ENCODE measurements at regions not wholly inside any gene's neighbourhood (a gene's known extent, or its start where the extent isn't known, plus 50 kb on each side); places are given as distances from the start of the nearest gene placed in this dataset.

DNA sequence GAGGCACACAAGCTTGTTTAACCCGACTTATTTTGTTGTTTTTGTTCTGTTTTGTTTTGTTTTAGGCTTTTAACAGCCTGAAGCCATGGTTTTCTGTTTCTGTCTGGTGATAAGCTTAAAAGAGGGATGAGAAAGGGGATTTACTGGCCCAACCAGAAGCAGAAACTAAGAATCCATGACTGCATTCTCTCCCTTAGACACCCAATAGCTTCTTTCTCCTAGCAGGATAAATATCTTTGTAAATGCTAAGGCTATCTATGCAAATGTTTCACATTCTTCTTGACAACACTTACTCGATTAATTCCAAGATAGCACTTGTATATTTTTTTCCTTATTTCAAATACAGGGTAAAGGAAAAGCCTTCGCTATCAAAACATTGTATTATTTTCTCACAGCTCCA, 53.7 kb upstream of the SMAD1 start:
- DNase-seq: no peak

DNA sequence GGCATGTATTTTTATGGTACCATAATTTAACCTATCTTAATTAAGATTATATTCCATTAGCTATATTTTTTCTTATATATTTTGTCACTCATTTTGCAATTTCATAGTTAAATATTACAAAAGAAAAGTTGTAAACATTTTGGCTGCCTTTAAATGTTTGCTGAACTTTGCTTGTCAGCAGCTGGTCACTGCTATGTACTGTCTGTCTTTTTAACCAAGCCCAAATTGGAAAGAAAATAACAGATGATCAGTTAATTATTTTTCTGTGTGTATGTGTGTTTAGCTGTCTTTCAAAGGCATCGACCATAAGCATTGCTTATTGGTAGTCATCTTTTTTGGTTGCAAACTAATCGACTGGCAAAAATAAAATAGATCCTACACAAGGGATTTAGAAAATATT, 54.4 kb upstream of the SMAD1 start:
- no peak for DNase-seq

GRCh38 chr4:145423017-145423708, 58.5 kb upstream of the SMAD1 start:
- no peak for DNase-seq

- no peak for DNase-seq
These were observed 60.9 kb upstream of the SMAD1 start for GRCh38 chr4:145420595-145421214.

DNA sequence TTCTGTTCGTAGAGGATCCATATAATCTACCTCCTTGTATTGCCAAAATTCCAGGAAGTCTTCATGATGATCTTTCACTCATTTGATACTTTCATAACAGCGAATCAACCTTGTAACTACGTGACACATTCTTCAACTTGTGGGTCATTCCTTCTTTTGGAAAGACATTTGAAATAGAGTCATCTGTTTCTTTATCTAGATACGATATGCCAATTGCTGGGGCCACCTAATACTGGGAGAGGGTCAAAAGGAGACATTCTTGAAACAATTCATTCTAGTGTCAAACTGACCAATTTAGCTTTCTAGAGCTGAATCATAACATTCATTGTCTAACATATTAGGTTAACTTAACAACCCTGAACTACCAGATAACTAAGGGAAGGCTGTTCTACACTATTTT, 62.9 kb upstream of the SMAD1 start:
- no peak for DNase-seq

DNA sequence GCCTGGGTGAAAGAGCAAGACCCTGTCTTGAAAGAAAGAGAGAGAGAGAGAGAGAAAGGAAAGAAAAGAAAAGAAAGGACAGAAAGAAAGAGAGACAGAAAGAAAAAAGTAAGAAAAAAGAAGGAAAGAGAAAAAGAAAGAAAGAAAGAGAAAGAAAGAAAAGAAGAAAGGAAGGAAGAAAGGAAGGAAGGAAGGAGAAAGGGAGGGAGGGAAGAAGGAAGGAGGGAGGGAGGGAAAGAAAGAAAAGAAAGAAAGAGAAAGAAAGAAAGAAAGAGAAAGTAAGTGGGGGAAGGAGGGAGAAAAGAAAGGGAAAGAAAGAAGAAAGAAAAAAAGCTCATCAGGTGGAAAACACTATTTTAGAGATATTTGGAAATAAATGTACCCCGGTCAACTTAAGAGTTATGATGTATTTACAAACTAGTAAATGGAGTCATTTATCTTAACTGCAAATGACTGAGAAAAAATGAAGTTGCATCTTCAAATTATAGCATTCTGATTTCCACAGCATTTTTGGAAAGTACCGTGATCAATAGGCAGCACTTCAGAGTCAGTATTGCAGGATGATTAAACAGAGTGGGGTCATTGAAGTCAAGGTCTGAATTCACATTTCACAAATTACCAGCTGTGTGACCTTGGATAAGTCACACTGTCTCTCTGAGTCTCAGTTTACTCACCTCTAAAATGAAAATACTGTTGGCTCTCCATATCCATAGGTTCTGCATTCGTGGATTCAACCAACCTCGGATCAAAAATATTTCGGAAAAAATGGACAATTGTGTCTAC, 64.1 kb upstream of the SMAD1 start:
- DNase-seq: no peak

GRCh38 chr4:145414841-145415240, 66.8 kb upstream of the SMAD1 start:
- DNase-seq: no peak

DNA sequence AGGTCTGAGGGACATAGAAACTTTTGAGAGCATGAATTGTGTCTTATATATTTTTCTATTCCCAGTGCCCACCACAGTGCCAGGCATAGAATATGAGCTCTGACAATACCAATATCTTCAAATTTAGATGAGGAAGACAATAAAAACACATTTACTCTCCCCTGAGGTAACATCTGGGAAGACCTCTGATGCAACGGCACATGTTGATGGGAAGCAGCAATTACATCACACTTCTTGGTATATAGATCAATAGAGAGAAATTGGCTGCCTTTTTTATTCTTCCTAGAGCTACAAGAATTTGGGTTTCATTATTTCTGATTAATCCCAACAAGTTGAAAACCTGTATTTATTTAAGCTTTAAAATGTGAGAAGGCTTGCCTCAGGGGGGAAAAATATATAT, 67.4 kb upstream of the SMAD1 start:
- no peak for DNase-seq

GRCh38 chr4:145406970-145407369, 74.7 kb upstream of the SMAD1 start:
- DNase-seq: no peak

- no peak for DNase-seq
These were observed 76.9 kb upstream of the SMAD1 start for GRCh38 chr4:145404761-145405160.

DNA sequence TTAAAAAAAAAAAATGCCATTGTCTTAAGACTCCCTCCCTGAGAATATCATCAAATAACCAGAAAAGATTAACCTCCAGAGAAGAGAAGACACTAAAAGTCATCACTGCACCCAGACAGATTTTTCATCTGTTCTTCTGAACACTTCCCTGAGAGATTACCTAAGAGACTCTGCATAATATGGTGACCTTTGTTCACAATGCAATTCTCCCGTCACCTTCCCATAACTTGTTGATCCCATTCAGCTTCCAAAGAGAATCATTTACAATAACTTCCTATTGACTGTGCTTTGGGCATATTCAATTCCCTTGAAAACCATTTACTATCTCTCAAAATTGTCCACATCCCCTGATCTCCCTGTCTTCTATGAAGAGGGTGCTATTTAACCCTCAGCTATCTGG, 85.1 kb upstream of the SMAD1 start:
- no peak for DNase-seq

GRCh38 chr4:145390571-145390970, 91.1 kb upstream of the SMAD1 start:
- no peak for DNase-seq

DNA sequence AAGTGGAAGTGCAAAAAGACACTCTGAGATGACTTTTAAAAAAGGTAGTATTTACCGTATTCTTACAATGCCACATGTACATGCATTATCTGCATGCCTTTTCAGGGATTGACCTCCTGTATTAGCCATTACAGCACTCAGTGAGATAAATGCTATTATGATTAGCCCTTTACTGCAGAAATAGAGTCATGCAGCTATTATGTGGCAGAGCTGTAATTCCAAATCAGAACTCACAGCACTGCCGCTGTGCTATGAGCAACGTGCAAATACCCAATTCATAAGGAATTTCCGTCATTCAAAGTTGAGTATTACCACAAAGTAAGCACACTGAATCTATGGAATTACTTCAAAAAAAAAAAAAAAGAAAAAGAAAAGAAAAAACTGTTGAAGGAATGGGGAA, 92.1 kb upstream of the SMAD1 start:
- DNase-seq: no peak

DNA sequence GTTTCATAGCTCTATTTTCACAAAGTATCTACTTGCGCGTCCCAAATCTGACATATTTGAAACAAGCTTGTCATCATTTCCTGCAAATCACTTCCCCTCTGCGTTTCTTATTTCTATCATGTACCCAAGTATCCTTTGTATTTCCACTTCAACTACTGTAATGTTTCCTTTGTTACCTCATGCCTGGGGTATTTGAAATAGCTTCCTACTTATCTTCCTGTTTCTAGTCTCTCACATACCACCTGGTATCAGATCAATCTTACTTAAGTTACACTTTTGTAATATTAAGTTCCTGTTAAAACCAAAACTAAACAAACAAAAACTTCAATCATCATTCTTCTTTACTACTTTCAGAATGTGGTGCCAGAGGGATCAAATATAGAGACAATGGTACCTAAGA, 93.6 kb upstream of the SMAD1 start:
- DNase-seq: no peak

- no peak for DNase-seq
These were observed 94.6 kb upstream of the SMAD1 start for GRCh38 chr4:145387079-145387478.

DNA sequence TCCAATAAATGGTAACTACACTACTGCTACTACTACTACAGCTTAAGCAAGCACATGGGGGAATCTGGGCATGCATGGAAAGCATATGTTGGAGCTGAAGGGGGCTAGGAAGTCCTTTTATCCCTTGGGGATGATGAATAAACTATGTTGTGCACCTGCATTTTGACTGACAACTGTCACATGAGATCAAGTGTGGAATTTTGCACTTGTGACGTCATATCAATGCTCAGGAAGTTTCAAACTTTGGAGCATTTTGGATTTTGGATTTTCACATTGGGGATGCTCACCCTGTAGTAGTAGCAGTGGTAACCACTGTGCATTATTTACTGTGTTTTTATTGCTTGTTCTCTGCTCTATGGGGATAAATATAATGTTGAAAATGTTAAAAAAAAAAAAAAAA, 100.5 kb upstream of the SMAD1 start:
- no peak for DNase-seq

DNA sequence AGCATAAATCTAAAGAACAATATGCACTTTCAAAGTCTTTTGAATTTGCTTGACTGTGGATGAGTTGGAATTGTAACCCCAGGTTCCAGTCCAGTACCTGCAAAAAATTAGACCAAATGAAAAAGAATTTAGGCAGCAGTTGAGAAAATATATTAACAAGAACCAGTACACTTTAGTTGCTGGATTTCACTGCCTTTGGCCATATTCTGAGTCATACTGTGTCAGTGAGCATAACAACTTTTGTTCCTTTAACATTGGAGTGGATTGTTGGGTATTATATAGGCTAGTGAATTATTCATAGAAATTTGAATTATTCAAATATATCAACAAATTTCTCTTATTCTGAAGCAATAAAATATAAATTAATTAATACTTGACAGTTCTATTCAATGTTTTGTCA, 101.5 kb upstream of the SMAD1 start:
- no peak for DNase-seq

GRCh38 chr4:145375416-145375815, 106.2 kb upstream of the SMAD1 start:
- no peak for DNase-seq

GRCh38 chr4:145352438-145353145, 129.1 kb upstream of the SMAD1 start:
- DNase-seq: no peak

- DNase-seq: no peak
These were observed 129.7 kb upstream of the SMAD1 start for GRCh38 chr4:145351922-145352321.

GRCh38 chr4:145351162-145351561, 130.5 kb upstream of the SMAD1 start:
- DNase-seq: no peak

DNA sequence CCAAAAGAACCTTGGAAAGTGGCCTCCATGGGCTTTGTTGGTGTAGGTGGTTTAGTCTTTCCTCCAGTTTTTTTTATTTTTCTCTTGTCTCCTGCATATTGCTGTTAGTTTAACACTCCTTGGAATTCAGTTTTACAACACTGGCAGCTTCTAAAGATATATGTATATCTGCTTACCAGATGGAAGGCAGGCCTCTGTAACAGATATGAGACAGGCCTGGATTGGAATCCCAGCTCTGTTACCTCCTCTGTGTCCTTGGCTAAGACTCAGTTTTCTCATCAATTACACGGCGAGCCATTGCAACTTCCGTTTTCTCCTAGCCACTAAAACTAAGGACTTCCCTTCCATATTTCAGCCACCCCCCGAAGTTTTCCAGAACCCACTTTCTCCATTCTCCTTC, 133.4 kb upstream of the SMAD1 start:
- no peak for DNase-seq

DNA sequence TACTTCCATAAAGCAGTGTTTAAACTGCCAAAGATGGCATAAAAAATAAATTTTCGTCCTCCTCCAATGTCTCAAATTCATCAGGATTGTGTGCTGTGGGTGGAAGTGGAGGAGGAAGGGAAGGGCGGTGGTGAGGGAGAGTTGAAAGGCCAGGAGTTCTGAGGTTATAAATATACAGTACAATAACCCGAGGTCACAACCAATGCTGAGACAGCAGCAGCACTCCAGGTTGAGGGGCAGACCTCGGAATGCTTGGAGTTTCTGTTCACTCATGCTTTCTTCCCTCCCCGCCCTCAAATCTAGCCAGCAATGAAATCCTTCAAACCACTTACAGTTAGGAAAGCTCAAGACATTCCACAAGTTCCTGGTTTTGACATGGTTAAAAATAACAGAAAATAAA, 134.0 kb upstream of the SMAD1 start:
- DNase-seq: no peak
